ENCODE measurements at regions not wholly inside any gene's neighbourhood (a gene's known extent, or its start where the extent isn't known, plus 50 kb on each side); places are given as distances from the start of the nearest gene placed in this dataset.
"Not testable (repeated sequence)": the region's sequence is repeated elsewhere in the genome, so short reads cannot be mapped to it uniquely, and the experiment has no call there.

DNA sequence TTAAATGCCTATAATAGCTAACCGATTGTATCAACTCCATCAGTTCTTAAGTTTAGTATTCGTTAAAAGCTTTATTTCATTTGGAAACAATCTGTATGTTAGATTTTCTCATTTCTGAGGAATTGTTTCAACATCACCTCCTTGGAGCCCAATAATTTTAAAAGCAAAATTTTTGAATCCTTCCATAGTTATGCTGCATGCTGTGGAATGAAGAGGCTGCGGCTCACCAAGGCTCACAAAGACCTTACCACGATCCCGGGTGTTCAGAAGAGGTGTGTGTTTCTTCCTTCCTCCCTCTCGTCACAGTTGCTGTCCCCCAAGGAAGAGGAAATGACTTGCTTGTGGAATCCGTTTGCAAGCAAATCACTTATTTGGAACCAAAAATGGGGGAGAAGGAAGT is 143.8 kb downstream of the FGF1 start:
- DNase-seq (ENCODE audit: low read depth), result no peak

DNA sequence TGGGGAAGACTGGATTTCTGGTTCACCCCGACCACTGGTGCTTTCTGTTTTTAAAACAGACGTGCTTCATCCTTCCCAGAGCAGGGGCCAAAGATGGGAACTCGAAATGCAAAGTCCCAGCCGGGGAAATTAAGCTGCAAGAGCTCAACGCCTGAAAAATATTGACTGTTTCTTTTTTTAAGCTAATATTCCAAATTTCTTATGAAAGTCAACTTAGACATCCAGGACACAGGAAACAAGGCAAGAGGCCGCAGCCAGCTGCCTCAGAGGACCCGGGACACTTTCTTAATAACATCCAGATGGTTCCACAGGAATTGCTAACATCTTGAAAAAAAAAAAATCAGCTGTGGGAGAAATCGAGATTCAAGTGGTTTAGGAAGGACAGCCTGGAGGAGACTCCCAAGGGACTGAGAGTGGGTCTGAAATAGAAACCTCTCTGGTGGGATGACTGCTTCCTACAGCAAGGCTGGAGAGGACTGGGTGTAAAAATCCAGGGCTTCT is 144.9 kb downstream of the FGF1 start:
- no peak for DNase-seq (ENCODE audit: low read depth)

DNA sequence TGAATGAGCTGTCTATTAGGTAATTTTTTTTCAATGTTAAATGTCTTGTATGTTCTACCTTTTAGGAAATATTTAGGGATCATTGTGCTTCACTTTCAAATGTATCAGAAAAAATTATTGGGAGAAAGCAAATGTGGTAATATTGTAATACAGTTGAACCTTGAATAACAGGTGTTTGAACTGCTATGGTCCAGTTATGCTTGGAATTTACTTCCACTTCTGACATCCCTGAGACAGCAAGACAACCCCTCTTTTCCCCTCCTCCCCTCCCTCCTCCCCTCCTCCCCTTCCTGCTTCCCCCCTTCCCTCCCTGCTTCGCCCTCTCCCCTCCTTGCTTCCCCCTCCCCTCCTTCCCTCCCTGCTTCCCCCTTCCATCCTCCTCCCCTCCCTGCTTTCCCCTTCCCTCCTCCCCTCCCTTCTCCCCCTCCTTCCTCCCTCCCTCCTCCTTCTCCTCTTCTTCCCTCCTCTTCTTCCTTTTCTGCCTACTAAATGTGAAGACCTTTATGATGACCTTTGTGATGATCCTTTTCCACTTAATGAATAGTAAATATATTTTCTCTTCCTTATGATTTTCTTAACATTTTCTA is 146.6 kb downstream of the FGF1 start:
- DNase-seq (ENCODE audit: low read depth), result no peak

DNA sequence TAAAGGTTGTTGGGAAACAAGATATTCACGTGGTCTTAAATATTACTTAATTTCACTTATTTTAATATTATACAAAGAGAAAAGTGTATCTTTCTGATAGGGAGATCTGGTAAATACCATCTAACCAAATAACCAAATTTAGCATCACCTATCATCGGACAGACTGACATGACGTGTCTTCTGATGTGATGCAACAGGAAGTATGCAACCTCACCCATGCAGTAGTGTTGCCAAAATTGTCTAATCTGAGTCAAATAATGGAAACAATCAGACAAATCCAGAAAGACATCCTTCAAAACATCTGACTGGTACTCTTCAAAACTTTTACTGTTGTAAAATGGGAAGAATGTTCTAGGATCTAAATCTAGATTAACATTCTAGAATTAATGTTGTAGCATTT is 148.0 kb downstream of the FGF1 start:
- DNase-seq (ENCODE audit: low read depth), result no peak

DNA sequence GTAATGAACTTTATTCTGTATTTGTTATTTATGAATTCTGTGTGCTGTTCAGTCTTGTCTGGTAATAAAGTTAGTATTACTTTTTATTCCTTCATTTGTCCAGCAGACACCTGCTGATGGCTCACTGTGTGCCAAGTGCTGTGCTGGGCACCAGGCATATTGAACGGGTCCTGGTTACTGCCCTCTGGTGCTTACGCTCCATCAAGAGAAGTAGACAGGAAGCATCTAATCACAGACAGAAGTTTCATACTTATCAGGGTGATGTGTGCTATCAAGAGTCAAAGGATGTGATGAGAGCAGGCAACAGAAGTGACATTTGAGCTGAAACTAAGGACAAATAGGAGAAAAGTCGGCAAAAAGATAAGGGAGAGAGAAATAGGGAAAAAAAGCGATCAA is 153.1 kb downstream of the FGF1 start:
- DNase-seq (ENCODE audit: low read depth), result no peak

DNA sequence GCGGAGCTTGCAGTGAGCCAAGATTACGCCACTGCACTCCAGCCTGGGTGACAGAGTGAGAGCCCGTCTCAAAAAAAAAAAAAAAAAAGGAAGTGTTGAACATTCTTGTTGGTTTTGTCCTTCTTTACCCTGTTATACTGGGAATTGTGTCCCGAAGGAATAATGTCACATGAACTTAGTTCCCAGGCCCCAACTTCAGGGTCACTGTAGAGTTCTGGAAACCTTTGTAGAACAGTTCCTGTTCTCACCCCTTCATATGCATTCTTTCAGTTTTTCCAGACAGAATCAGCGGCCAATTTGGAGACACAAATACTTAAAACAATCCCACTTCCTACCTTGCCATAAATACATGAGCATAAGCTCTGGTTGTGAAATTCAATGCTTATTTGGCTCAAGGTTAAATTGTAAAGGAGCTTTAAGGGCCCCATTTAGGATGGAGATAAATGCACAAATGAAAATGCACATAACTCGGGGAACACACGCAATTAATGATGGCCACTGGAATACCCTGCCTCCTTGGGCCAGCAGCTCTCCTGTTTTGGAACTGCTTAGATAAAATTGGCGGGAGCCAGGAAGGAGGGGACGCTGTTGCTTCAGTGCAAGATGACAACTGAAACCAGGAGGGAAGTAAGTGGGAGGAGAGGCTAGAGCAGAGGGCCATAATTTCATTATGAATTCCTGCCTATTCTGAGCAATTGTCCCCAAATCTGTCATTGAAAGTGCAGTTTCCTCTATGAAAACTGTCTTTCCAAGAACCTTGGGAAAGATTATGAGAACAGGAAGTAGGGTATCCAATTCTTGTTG is 153.7 kb downstream of the FGF1 start:
- no peak for DNase-seq (ENCODE audit: low read depth)

DNA sequence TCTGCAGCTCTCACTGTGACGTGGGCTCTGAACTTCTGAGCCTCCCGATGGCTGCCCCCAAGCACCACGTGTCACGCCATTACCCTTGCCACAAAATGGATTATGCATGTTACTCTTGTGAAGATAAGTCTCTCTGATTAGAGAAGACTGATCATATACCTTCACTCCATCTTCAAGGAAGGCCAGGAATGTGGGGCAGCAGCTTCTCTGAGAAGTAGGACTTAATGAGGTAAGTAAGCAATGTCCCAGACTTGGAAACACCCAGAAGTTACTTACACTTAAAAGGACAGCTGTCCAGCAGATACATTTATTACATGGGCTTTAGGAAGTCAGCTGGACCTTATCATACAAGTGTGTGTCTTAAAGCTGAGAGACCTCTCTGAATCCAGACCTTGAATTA is 155.0 kb downstream of the FGF1 start:
- no peak for DNase-seq (ENCODE audit: low read depth)

DNA sequence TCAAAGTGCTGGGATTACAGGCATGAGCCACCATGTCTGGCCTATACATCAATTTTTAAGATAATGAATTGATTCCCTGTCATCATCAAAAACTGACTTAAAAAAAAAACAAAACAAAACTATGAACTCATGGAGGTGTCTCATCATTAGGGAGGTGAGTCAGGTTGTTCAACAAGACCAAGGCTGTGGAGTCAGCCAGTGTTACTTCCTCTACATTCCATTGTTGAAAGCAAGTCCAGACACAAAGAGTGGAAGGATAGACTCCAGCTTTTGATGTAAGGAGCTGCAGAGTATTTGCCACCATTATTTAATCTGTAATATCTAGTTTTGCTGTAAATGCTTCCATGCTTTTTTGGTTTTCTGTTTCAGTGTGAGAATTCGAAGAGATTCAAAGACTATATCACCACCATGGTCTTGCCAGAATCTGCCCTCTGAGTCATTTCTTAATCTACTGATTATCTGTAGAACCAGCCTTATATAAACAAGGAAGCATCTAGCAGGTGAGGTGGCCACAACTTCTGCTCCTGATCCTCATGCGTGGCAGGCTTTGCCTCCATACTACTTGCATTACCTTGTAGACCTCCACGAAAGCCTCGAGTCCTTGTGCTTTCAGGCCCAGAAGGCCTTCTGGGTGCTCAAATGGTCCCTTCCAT is 156.1 kb downstream of the FGF1 start:
- DNase-seq (ENCODE audit: low read depth), result no peak

DNA sequence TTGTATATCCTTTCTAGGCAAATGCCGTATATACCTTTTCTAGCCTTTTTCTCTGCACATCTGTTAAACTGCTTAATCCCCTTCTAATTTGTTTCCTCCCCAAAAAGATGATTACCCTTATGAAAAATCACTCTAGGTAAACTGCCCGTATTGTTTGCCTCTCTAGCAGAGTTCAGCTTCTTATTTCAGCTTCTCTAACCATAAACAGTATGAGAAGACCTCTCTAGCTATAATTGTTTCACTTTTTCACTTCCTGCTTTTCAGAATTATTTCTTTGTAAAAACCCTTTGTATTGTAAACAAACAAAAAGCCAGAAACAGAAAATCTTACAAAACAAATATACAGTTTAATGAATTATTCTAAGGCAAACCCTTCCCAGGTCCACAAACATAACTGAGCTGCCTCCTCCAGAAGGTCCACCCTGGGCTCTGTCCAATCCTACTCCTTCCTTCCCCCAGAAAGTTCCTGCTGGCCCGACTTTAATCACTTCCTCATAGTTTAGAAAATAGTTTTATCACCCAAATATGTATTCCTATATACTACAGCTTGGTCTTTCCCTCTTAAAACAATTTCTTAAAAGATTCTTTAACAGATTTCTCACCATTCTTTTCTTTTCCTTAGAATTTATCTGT is 158.1 kb downstream of the FGF1 start:
- DNase-seq (ENCODE audit: low read depth), result no peak

DNA sequence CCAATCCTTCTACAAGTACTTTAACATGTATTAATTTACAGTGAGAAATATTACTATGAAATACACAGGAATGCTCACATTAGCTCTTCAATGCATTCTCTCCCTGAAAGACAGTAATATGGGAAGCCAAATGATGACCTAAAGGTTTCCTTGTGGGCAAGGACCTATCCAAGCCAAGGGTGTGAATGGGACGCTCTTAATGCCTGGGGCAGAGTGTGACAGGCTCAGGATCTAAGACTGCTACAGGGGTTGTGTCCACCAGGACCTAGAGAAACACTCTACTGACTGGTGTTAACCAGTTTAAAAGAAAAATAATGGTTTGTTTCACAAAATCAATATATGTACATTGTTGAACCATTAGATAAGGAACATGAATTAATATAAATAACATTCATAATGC is 158.7 kb downstream of the FGF1 start:
- DNase-seq (ENCODE audit: low read depth), result no peak

DNA sequence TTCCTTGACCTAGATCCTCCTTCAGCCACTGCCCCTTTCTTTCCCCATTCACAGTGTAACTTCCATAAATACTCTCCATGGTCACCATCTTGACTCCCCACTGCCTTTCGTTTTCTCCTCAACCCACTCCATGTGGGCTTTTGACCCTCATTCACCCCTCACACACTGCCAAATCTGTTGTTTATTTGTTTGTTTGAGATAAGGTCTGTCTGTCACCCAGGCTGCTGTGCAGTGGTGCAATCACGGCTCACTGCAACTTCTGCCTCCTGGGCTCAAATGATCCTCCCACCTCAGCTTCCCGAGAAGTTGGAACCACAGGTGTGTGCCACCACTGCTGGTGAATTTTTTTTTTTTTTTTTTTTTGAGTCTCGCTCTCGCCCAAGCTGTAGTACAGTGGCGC is 162.9 kb downstream of the FGF1 start:
- DNase-seq (ENCODE audit: low read depth), result no peak

DNA sequence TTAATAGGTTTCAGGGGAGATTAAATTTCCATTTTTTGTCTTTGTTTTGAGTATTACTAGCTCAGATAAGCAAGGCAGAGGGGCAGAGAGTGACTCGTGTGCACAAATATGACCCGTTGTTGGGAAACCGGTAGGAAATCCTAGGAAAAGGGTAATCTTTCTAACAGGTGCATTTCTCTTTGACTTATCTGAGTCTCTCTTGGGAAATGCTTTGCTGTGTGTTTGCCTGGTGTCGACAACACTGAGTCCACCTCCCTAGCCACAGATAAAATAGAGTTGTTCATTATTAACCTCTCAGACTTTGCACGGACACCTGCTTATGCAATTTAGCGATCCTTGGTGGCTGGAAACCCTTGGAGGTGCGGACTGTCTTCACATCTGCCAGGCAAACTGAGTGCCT is 164.2 kb downstream of the FGF1 start:
- DNase-seq (ENCODE audit: low read depth), result no peak

DNA sequence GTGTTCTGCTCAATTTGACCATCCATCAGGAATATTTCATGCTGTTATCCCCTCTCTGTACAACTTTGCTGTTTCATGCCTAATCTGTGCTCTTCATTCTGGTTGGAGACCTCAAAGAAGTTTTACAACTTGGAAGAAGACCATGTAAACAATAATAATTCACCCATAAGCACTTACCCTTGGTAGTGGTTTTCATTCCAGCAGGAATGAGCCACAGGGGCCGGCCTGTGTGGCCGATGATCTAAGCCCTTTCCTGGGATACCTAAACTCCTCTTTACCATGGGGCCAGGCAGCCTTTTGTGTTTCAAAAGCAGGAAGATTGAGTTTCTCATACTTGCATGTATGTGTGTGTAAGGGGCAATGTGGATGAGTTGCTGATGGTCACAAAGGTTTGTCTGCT is 165.0 kb downstream of the FGF1 start:
- no peak for DNase-seq (ENCODE audit: low read depth)

DNA sequence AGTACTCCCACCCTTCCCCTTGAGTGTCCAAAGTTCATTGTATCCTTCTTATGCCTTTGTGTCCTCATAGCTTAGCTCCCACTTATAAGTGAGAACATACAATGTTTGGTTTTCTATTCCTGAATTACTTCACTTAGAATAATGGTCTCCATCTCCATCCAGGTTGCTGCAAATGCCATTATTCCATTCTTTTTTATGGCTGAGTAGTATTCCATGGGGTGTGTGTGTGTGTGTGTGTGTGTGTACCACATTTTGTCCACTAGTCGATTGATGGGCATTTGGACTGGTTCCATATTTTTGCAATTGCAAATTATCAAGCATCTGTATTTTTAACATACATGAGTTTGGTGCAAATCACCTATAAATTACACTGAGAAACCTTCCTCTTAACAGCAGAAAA is 166.0 kb downstream of the FGF1 start:
- DNase-seq (ENCODE audit: low read depth), result not testable (repeated sequence)

DNA sequence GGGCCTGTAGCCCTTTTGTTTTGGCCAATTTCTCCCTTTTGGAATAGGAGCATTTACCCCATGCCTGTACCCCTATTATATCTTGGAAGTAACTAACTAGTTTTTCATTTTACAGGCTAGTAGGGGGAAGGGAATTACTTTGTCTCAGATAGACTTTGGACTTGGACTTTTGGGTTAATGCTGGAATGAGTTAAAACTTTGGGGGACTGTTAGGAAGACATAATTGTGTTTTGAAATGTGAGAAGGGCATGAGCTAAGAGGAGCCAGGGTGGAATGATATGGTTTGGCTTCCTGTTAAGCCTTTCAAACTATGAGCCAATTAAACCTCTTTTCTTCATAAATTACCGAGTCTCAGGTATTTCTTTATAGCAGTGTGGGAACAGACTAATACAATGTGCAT is 168.1 kb downstream of the FGF1 start:
- DNase-seq (ENCODE audit: low read depth), result no peak

DNA sequence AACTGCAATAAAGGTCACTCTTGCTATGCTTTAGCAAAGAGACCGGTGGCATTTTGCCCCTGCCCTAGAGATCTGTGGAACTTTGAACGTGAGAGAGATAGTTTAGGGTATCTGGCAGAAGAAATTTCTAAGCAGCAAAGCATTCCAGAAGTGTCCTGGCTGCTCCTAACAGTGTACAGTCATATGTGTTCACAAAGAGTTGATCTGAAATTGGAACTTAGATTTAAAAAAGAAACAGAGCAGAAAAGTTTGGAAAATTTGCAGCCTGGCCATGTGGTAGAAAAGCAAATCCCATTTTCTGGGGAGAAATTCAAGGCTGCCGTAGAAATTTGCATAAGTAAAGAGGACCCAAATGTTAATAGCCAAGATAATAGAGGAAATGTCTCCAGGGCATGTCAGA is 169.2 kb downstream of the FGF1 start:
- no peak for DNase-seq (ENCODE audit: low read depth)

DNA sequence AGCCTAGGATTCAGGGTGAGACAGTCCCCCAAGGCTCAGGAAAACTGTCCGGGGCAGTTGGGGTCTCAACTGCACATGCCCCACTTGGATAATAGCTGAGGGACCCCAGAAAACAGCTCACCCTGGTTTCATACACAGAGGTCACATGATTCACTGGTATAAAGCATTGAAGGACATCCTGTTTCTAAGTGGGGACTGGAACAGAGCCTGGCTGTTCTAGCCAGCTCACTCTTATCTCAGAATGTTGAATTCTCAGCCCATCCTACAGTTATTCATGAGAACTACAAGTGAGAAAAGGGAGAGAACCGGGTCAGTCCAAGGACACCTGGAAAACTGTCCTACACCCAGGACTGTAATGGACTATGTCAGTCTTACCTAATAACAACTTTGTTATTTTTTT is 170.9 kb downstream of the FGF1 start:
- no peak for DNase-seq (ENCODE audit: low read depth)

DNA sequence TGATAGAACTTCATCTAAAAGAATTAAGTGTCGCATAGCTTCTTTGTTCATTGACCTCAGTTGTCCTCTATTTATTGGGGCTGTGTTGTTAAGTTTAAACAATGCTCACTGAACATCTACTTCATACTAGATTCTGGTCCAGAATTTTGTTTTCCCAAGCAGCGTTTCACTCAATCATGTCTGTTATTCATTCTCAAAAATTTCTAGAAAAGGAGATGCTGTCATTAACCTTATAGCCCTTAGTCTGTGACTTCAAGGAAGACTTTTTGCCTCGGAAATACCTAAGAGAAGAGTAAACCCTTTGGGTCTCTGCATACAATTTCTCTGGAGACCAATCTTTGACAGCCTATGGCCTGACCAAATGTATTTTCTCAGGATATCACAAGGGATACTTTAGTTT is 171.7 kb downstream of the FGF1 start:
- DNase-seq (ENCODE audit: low read depth), result no peak

DNA sequence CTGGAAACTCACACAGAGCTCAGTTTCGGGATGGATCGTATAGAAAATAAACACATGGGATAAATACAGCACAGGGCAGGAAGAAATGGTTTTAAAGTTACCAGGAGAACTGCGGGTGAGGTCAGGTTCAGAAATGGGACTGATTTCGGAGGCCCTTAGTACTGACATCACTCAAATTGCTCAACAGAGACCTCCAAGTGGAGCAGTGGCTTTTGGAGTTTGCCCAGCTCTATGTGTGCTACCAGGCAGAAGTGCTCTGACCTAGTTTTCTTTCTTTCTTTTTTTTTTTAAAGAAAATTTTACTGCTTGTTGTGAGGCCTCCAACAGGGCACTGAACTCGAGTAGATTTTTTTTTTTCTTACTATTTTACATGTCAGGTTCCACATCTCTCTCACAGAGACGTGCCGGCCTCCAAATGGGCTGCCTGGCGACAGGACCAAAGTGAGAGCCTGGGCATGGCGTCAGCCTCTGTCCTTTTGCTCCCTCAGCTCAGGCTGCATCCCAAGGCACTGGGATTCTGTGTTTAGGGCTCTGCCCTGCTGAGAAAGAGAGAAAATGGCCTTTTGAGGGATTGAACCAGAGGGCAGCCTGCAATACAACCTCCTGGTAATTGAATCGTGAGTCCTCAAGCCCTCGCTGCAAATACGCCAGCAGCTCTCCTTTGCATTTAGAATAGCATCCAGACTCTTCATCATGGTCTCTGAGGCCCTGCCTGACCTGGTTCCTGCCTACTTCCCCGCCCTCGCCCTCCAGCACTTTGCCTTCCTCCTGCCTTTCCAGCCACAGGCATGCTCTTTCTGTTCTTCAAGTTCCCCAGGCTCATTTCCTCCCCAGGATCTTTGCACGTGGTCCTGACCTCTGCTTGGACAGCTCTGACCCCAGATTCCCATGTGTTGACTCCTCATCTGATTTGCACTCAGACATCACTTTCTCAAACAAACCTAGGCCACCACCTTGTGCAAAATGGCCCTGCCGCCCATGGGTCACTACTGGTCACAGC is 173.5 kb downstream of the FGF1 start:
- DNase-seq (ENCODE audit: low read depth), result no peak

DNA sequence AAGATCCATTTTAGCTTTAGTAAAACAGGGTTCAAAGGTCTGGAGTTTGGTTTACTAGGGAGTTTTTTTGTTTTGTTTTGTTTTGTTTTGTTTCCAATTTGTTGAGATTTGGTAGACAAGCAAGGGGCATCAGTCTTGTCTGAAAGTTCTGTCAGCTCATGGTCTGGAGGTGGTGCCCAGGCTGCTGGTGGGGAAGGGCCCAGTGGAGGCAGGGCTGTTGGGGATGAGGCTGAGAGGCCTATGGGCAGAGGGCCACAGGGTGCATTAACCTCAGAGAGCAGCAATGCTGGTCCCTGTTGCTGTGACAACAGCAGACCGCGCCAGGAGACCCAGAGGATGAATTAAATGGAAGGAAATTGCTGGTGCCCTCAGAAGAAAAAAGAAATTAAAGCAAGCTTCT is 174.5 kb downstream of the FGF1 start:
- DNase-seq (ENCODE audit: low read depth), result no peak

DNA sequence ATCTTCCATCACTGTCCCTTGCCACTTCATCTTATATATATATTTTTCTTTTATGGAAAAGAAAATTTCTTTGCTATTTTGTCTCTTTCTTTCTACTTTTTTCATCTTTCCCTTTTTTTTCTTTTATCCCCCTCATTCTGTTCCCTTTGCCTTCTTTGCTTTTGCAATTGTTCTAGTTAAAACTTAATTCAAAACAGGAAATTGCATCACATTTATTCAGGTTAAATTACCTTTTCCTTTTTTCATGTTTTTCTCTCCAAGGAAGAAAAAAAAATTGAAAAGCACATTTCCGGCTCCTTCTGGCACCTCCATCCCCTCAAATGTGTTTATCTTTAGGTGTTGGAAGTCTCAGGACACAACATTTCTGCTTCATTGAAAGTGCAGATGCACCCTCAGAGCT is 176.9 kb downstream of the FGF1 start:
- DNase-seq (ENCODE audit: low read depth), result no peak

DNA sequence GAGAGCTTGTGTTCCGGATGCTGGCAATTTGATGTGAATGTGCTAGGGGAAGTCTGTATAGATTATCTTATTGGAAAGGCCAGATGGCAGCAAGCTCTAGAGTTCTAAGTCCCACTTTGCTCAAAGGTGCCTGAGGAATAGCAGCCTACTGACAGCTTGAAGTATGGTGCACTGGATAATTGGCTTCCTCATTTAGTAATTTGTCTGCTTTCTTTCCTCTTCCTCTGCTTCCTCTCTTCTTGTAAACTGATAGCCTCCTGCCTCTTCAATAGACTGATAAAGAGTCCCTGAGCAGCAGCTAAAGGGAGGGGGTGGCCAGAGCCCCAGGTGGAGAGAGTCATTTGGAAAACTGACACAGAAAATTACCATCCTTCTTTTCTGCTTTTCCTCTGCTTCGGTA is 177.3 kb downstream of the FGF1 start:
- no peak for DNase-seq (ENCODE audit: low read depth)

Measured in activated T-cell treated with anti-CD3 and anti-CD28 coated beads for 48 hours (primary cell).